ENCODE measurements at regions not wholly inside any gene's neighbourhood (a gene's known extent, or its start where the extent isn't known, plus 50 kb on each side); places are given as distances from the start of the nearest gene placed in this dataset.

DNA sequence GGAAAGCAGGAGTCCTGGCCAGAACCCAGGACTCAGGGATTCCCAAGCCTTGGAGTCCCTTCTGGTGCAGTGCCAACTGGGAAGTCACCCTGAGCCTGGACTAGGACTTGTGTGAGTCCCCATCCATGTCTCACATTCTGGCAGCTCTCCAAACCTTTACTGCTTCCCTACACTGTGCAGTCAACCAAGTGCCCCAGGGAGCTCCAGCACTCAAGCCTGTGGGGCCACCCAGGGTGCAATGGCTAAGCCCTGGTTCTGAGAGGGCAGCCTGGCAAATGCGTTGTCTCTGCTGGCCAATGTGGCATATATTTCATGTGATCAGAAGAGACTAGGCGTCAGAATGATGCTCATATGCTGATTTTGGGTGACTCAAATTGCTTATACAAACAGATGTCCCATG lies 223.4 kb downstream of the SP3 start:
- TF ChIP-seq, protein P1, sequence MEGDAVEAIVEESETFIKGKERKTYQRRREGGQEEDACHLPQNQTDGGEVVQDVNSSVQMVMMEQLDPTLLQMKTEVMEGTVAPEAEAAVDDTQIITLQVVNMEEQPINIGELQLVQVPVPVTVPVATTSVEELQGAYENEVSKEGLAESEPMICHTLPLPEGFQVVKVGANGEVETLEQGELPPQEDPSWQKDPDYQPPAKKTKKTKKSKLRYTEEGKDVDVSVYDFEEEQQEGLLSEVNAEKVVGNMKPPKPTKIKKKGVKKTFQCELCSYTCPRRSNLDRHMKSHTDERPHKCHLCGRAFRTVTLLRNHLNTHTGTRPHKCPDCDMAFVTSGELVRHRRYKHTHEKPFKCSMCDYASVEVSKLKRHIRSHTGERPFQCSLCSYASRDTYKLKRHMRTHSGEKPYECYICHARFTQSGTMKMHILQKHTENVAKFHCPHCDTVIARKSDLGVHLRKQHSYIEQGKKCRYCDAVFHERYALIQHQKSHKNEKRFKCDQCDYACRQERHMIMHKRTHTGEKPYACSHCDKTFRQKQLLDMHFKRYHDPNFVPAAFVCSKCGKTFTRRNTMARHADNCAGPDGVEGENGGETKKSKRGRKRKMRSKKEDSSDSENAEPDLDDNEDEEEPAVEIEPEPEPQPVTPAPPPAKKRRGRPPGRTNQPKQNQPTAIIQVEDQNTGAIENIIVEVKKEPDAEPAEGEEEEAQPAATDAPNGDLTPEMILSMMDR (conservative IDR thresholded peaks at IDR 0.05; ENCODE audit: low read depth, low read length): no peak
- no peak for TF ChIP-seq EZH2 (IDR thresholded peaks at IDR 0.05; ENCODE audit: low read length, unreplicated experiment)

Data from PC-3 (cell line).